22Rv1 (cell line): ENCODE measurements at regions not wholly inside any gene's neighbourhood (a gene's known extent, or its start where the extent isn't known, plus 50 kb on each side); places are given as distances from the start of the nearest gene placed in this dataset.

ENCODE experiments used
- H3K27ac ChIP-seq: fragments of 450-650 bp; 2 replicates; pipeline ENCODE4 v1.5.1; 2017
- CTCF ChIP-seq: fragments of 450-650 bp; IDR thresholded peaks from 2 replicates; pipeline ENCODE4 v1.5.1; 2017; ENCODE audit warnings: mild to moderate bottlenecking
- ZFX ChIP-seq: fragments of 450-650 bp; IDR thresholded peaks from 2 replicates; pipeline ENCODE4 v1.6.1; 2017; ENCODE audit warnings: antibody characterized with exemption, borderline replicate concordance

GRCh38 chr20:33916768-33917167, 76.9 kb upstream of the RALY start:
- no peak overlapping the region for H3K27ac ChIP-seq

GRCh38 chr20:33917831-33918525, 75.7 kb upstream of the RALY start:
- TF ChIP-seq ZFX (no peak), CTCF (no peak)
- H3K27ac ChIP-seq, result no peak overlapping the region

More at GRCh38 chr20:33916768-33917167, 76.9 kb upstream of the RALY start:
- TF ChIP-seq ZFX (no peak), CTCF (no peak)

- H3K27ac ChIP-seq, result no peak overlapping the region
- TF ChIP-seq CTCF, result no peak
- TF ChIP-seq ZFX, result no peak
Observed at GRCh38 chr20:33918662-33919061, 75.0 kb upstream of the RALY start.

- H3K27ac ChIP-seq, result no peak overlapping the region
- TF ChIP-seq ZFX (no peak), CTCF (no peak)
Observed at GRCh38 chr20:33919653-33920052, 74.1 kb upstream of the RALY start.

- no peak overlapping the region for H3K27ac ChIP-seq
Observed at GRCh38 chr20:33922224-33922623, 71.5 kb upstream of the RALY start.

GRCh38 chr20:33923740-33924139, 70.0 kb upstream of the RALY start:
- no peak overlapping the region for H3K27ac ChIP-seq
- TF ChIP-seq CTCF, result no peak
- TF ChIP-seq ZFX, result no peak

More at GRCh38 chr20:33922224-33922623, 71.5 kb upstream of the RALY start:
- no peak for TF ChIP-seq CTCF
- TF ChIP-seq ZFX, result no peak

- H3K27ac ChIP-seq, result no peak overlapping the region
- TF ChIP-seq ZFX, result no peak
- TF ChIP-seq CTCF, result no peak
Observed at GRCh38 chr20:33925867-33926266, 67.8 kb upstream of the RALY start.
